Coronary artery (tissue), 2 donors: ENCODE measurements at regions not wholly inside any gene's neighbourhood (a gene's known extent, or its start where the extent isn't known, plus 50 kb on each side); places are given as distances from the start of the nearest gene placed in this dataset.

Experiments used
- DNase-seq: peaks from one replicate; pipeline ENCODE4 v3.0.0-alpha.2; 2017; ENCODE audit warnings: low spot score
- H3K27ac ChIP-seq, 2 donors: fragments of 200-600 bp; sonication (generic); one replicate each; pipeline ENCODE4 v1.5.1; 2016 to 2019
- H3K4me3 ChIP-seq: fragments of 200-600 bp; sonication (generic); 2 replicates; pipeline ENCODE4 v1.5.1; 2016; ENCODE audit warnings: mild to moderate bottlenecking, moderate library complexity
- CTCF ChIP-seq: fragments of 200-600 bp; sonication (generic); IDR thresholded peaks from one replicate; pipeline ENCODE4 v1.5.1; 2019; ENCODE audit warnings: antibody characterized with exemption

DNA sequence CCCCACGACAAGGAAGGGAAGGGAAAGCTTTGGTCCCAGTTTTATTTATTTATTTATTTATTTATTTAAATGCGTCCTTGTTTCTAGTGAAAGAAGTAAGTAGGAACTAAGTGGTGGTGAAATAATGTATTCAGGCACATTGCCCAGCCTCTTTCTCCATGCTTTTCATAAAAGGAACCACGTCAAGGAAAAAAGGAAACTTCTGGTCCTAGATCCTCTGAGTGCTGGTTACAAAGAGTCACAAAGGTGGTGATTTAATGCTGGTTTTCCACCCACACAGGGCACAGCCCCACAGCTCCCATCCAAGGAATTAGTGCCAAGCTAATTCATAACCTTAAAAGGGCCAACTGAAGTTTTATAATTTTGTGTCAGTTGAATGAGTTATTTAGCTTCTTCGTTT, 206.6 kb upstream of the GYPA start:
- no peak overlapping the region for H3K27ac ChIP-seq
- DNase-seq, result no peak
- no peak overlapping the region for H3K4me3 ChIP-seq
- no peak for TF ChIP-seq CTCF

- TF ChIP-seq CTCF, result no peak
- Histone ChIP-seq H3K27ac (no peak overlapping the region), H3K4me3 (no peak overlapping the region)
- no peak for DNase-seq
Observed at GRCh38 chr4:144350706-144351105, 210.2 kb upstream of the GYPA start.

DNA sequence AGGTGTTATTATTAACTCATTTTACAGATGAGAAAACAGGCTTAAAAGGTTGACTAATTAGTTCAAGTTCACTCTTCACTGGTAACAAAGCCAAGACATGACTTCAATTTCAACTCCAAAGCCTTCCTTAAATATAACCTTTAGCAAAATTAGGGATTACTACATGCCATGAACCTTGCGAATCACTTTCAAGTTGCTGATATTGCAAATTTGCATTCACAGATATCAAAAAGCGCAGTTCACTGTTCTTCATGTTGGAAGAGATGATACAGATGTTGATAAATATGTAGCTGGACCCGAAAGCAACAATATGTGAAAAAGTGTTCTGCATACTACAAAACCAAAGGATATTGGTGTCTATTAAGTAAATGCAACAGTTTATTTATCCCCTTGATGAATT, 210.8 kb upstream of the GYPA start:
- no peak for DNase-seq
- H3K4me3 ChIP-seq, result no peak overlapping the region
- no peak for TF ChIP-seq CTCF
- H3K27ac ChIP-seq, result no peak overlapping the region

DNA sequence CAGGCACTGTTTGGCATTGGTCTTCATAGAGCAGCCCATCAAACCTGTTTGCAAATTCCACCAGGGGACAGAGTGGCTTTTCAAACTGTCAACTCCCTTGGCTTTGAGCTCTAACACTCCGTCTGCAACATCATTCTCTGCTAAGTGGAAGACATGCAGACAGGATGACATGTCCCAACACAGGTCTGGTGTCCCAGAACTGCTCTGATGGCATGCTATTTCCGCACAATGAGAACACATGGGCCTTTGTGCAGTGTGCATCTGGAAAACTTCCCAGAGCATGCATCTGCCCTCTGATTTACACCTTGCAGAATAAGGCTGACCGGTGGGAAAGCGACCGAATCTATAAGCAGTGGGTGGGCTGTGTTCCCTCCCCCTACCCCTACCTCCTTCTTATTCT, 212.8 kb upstream of the GYPA start:
- DNase-seq, result no peak

GRCh38 chr4:144355811-144356757, 215.6 kb upstream of the GYPA start:
- Histone ChIP-seq H3K27ac (no peak overlapping the region), H3K4me3 (no peak overlapping the region)
- no peak for DNase-seq
- no peak for TF ChIP-seq CTCF

More for the DNA sequence above, 212.8 kb upstream of the GYPA start:
- H3K27ac ChIP-seq, result no peak overlapping the region
- no peak overlapping the region for H3K4me3 ChIP-seq
- no peak for TF ChIP-seq CTCF

DNA sequence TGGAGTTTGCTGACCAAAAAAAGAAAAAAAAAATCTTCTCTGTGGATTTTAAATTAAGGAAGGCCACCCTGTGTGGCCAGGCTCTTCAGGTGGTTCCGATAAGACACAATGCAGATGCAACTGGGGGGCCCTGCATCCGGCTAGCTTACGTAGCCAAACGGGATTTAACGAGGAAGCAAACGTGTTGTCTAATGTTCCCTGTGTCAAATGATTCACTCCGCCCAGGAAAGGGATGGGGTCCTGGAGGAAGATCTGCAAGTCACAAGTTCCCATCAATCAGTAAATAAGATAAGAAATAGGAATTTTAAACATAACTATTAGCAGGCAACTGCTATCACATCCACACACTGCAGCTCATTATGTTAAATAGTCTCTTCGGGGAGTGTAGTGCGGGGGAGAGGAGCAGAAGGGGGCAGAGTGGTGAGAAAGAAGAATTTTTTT, 216.4 kb upstream of the GYPA start:
- TF ChIP-seq CTCF, result no peak
- DNase-seq, result no peak
- no peak overlapping the region for H3K4me3 ChIP-seq
- no peak overlapping the region for H3K27ac ChIP-seq

DNA sequence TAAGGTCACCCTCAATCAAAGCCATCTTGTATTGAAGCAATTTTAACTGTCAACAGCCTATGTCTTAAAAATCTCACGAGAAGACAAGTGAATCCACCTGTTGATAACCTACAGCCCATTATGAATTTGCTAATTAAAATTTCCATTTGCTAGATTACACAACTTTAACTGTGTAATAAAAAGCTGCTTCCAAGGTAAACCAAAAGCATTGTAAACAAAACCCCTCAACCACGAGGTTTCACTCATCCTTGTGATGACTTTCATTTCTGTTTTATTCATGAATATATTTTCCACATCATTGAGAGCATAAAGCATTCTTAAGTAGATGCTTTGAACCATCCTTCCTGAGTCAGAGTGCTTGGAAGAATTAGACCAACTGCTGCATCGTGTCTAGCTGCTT, 217.5 kb upstream of the GYPA start:
- Histone ChIP-seq H3K27ac (no peak overlapping the region), H3K4me3 (no peak overlapping the region)
- no peak for TF ChIP-seq CTCF
- no peak for DNase-seq
